ENCODE measurements at regions not wholly inside any gene's neighbourhood (a gene's known extent, or its start where the extent isn't known, plus 50 kb on each side); places are given as distances from the start of the nearest gene placed in this dataset.

DNA sequence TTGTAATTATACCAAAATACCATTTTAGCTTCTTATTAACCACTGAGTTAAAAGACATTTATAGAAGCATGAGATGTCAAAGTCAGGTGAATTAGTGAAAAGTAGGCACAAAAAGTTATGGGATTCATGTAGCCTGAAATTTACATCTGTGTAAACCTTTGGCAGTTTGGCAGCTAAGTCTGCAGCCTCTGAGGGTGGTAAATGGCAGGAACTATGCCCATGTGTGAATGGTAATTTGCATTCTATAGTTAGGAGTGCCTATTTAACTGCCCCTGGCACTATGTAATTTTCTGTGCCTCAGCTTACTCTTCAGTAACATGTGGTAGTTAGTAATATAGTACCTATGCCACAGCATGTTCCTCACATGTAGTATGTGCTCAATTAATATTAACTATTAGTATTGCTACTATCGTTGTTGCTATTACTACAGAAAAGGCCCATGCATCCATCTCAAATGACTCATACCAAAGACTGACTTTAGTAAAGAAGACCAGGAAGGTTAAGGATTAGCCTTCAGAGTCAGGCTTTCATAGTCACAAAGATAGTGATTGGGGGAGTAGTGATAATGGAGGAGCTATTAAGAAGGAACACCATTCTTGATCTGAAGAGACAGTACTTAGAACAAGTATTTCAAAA, 258.7 kb upstream of the BTG1 start:
- TF ChIP-seq, protein P1, sequence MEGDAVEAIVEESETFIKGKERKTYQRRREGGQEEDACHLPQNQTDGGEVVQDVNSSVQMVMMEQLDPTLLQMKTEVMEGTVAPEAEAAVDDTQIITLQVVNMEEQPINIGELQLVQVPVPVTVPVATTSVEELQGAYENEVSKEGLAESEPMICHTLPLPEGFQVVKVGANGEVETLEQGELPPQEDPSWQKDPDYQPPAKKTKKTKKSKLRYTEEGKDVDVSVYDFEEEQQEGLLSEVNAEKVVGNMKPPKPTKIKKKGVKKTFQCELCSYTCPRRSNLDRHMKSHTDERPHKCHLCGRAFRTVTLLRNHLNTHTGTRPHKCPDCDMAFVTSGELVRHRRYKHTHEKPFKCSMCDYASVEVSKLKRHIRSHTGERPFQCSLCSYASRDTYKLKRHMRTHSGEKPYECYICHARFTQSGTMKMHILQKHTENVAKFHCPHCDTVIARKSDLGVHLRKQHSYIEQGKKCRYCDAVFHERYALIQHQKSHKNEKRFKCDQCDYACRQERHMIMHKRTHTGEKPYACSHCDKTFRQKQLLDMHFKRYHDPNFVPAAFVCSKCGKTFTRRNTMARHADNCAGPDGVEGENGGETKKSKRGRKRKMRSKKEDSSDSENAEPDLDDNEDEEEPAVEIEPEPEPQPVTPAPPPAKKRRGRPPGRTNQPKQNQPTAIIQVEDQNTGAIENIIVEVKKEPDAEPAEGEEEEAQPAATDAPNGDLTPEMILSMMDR (IDR thresholded peaks at IDR 0.05) = no peak
- TF ChIP-seq POLR2A (IDR thresholded peaks at IDR 0.05) = no peak

All from thyroid gland (tissue), 4 donors.